ENCODE measurements at regions not wholly inside any gene's neighbourhood (a gene's known extent, or its start where the extent isn't known, plus 50 kb on each side); places are given as distances from the start of the nearest gene placed in this dataset.
"Not testable (repeated sequence)": the region's sequence is repeated elsewhere in the genome, so short reads cannot be mapped to it uniquely, and the experiment has no call there.

DNA sequence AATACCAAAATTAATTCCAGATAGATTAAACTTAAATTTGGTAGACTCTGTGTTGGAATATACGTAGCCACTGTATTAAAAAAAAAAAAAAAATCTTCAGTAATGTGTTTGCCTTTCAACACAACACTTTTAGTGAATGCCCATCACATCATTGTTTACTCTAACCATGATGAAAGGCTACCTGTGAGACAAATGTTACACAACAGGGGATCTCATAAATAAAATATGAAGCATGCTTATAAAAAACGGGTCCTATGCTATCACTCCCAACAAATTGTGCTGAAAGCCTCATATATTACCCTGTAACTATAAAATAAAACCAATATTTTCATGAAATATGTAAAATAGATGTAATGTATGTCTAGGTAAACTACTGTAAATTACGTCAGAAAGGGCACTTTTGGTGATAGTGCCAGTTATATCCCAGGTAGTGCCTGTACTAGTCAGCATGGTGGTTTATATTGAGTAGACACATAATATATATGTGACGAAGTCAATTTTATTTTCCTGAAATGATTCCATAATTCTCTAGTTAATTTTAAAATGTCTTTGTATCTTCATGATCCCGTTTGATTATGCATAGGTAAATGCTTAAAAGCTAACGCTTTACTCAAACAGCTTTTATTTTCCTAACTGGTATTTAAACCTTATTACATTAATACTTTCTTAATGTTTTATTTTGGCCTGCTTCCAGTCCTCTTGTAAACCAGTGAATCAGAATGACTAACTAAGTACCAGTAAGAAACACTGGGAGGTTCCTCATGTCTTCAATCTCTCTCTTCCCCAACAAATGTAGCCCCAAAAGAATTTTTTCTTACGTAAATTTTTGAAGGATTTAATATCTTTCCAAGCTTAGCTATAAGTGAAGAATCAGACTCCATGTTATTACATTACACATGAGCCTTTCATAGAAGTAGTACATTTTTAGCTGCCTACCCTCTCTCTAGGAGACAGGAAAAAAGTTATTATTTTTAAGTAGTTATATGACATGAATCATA lies 420.3 kb downstream of the GABRG2 start:
- no peak for DNase-seq

DNA sequence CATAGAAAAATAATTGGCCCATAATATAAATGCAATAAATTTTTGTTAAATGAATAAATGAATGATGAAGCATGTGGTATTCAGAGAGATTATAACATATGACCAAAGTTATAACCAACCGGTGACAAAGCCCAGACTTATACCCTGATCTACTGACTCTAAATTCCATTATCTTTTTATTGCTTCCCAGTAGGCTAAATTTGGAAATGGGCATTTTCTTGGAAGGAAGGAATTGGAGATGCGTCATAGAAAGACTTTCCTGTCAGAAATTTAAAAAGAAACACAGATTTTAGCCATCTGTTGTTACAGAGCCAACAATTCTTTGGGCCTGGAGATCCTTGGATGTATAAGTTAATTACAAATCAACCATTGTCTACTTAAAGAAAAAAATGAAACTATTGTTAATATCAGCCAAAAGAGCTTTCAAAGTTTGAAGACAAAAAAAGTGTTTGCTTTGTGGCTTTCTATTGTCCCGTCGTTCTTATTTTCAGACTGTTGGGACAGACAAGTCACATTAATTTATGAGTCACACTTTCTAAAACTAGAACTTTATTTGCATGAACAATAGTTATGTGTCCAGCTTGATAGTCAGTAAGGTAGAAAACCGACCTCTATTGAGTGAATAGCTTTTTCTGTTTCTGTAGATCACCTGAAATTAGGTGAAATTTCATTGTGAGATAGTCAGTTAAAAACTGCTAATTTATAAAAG lies 428.7 kb downstream of the GABRG2 start:
- DNase-seq, result no peak

DNA sequence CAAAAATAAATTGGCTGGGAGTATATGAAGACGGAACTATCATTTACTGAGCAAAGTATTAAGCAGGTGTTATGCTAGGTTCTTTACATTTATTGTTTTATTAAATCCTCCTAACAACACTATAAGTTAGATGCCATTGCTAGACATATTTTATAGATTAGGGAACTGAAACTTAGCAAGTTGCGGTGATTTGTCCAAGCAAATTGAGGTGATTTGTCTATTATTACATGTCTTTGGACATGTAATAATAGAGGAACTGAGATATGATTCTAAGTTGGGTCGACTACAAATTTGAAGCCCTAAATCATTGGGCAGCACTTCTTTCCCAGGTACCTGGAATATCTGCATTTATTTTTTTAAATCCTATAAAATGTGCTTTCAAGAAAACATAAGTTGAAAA lies 429.9 kb downstream of the GABRG2 start:
- no peak for DNase-seq

DNA sequence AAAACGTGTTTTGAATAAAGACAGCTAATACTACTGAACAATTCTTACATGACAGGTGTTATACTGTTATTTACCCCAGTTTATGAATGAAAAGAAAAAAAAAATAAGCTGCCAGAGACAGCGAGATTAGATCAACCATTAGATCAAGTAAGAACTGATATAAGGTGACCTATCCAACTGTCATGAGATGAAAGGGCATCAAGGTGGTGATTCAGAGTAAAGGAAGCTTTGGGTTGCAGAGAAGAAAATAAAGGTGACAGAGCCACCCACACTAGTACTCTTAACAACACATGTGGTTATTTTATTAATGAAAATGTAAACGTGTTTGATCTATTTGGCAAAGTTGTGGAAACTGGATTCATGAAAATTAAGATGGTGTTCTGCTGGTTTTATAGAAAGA lies 435.2 kb downstream of the GABRG2 start:
- no peak for DNase-seq

- DNase-seq, result no peak
These were observed 436.2 kb downstream of the GABRG2 start for GRCh38 chr5:162503796-162504195.

DNA sequence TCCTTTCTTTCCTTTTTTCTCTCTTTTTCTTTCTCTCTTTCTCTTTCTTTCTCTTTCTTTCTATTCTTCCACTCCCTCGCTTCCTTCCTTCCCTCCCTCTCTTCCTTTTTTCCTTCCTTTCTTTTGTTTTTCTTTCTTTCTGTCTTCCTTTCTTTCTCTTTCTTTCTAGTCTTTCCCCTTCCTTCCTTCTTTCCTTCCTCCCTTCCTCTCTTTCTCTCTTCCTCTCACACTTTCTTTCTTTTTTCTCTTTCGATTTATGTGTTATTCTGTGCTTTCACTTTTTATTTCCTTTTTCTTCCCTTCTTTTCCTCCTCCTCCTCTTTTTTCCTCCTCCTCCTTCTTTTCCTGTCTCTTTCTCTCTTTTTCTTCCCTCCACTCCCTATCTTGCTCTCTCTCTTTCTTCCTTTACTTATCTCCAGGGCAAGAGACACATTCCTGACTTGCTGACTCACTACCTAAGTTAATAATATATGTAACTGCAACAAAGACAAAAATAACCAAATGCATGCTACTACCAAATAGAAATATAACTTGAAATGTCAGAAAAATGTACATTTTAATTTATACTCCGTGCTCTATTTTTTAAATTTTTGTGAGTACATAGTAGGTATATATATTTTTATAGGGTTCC lies 445.5 kb downstream of the GABRG2 start:
- DNase-seq, result no peak

- no peak for DNase-seq
These were observed 446.5 kb downstream of the GABRG2 start for GRCh38 chr5:162514116-162514515.

DNA sequence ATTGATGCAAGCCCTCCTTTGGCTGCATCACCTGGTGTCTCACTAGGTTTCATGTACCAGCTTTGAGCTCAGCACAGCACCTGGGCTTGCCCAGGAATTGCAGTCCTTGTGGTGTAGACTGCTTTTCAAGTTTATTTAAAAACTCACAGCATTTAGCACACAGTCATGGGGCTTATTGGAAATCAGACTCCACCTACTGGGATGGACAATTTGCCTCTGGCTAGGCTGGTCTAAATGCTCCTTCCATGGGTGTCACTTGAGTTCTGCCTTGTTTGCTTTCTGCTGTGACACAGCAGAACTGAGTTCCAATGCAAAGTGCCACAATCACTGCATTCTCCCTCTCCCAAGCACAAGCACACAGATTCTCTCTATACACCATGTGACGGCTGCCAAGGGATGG lies 453.3 kb downstream of the GABRG2 start:
- DNase-seq, result no peak

DNA sequence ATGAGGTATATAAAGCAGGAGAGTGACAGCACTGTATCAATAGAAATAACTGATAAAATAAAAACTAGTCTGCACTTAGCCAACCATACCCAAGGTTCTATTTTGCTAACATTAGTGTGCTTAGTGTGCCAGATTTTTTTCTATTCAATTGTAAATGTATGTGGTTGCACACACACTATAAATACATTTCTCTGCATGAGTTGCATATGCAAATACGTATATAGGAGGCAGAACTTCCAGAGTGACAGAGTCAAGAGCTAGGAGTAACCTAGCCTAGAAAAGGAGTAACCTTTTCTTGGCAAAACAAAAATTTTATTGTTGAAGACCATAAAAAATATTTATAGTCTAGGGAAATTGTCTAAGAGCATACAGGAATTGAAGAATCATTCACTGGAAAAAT lies 461.6 kb downstream of the GABRG2 start:
- DNase-seq, result no peak

- no peak for DNase-seq
These were observed 462.3 kb downstream of the GABRG2 start for GRCh38 chr5:162529886-162530285.

DNA sequence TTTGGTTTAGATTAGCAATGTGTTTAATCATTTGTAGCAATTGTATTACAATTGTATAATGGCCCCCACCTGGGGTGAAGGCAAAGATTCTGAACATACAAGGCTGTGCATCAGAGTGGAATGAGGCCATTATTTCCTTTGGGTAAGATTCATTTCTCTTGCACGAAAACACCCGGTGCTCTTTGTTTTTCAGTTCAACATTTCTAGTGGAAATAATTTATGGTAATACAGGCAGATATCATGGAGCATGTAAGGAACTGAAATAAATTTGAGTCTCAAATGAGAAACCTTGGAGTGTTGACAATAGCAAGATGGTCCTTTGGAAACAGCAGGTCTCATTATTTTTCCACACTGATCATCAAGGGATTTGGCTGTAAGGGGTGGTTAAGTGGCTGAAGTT lies 475.9 kb downstream of the GABRG2 start:
- no peak for DNase-seq

- no peak for DNase-seq
These were observed 477.3 kb downstream of the GABRG2 start for GRCh38 chr5:162544905-162545304.

GRCh38 chr5:162550236-162550635 lies 482.7 kb downstream of the GABRG2 start:
- DNase-seq, result no peak

- DNase-seq, result no peak
These were observed 490.5 kb downstream of the GABRG2 start for GRCh38 chr5:162558120-162558519.

DNA sequence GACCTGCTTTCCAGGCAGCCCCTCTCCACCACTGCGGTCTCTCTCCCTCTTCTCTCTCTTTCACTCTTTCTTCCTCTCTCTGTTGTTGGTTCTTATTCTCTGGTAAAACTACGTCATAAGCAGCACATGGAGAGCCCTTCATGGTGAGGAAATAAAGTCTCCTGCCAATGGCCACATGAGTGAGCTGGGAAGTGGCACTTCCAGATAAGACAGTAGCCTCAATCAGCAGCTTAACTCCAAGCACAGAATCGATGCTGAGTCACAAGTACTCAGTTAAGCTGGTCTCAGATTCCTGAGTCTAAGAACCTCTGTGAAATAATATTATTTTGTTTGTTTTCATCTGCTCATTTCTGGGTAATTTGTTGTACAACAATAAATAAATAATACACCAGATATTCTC lies 500.1 kb downstream of the GABRG2 start:
- no peak for DNase-seq

DNA sequence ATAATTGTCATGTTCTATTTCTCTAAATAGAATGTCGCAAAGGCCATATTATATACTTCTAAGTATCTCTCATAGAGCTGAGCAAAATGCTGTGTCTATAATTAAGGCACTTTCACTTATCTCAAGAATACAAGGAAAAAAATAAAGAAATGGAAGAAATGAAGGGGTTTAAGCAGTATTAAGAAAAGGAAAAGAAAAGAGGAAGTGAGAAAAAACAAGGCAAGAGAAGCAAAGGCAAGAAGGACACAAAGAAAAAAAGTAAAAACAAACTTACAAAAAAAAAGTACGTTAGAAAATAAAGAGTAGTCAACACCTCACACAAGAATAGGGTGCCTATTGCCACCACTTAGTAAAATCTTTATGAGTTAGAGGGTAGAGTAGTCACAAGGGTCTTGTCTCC lies 506.2 kb downstream of the GABRG2 start:
- no peak for DNase-seq

- DNase-seq, result no peak
These were observed 524.2 kb downstream of the GABRG2 start for GRCh38 chr5:162591724-162592123.

- no peak for DNase-seq
These were observed 526.3 kb downstream of the GABRG2 start for GRCh38 chr5:162593881-162594280.

- DNase-seq, result no peak
These were observed 536.0 kb downstream of the GABRG2 start for GRCh38 chr5:162603443-162604070.

DNA sequence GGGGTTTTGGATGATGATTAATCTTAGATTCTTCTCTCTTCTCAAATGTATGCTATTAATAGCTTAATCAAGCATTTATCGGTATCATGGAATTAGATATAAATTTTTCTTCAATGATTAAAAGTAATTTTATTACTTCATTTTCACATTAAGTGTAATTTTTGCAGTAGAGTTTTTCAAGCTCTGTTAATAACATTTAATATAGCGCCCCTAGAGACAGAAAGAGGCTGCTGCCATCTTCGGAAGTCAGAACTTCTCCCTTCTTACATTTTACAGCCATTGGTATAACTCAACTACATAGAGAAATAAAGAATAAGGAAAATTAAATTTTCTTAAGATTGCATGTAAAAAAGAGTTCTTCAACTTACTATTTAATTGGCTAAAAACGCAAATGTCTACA lies 540.3 kb downstream of the GABRG2 start:
- DNase-seq, result no peak

DNA sequence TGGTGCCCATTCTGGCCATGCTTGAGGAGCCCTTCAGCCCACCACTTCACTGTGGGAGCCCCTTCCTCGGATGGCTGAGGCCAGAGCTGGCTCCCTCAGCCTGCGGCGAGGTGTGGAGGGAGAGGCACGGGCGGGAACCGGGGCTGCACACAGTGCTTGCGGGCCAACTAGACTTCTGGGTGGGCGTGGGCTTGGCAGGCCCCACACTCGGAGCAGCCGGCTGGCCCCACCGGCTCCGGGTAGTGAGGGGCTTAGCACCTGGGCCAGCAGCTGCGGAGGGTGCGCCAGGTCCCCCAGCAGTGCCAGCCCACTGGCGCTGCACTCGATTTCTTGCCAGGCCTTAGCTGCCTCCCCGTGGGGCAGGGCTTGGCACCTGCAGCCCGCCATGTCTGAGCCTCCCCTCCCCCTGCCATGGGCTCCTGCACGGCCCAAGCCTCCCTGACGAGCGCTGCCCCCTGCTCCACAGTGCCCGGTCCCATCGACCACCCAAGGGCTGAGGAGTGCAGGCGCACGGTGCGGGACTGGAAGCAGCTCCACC lies 554.2 kb downstream of the GABRG2 start:
- DNase-seq, result not testable (repeated sequence)

DNA sequence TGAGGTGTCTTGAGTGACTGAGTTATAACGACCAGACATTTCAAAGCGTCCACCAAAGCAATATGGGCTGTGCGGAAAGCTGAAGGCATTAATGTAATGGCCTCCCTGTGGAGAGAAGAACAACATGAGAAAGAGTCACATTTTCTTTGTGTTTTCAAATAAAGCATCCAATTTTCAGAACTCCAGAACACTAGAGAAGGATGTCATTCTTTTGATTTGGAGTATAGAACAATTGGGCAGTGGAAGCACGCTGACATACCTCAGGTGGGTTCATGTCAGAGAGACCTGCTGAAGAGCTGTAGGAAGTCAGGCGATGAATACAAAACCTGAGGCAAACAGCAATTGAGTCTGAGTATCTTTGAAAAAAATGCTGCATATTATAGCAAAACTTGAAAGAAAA lies 556.5 kb downstream of the GABRG2 start:
- no peak for DNase-seq

DNA sequence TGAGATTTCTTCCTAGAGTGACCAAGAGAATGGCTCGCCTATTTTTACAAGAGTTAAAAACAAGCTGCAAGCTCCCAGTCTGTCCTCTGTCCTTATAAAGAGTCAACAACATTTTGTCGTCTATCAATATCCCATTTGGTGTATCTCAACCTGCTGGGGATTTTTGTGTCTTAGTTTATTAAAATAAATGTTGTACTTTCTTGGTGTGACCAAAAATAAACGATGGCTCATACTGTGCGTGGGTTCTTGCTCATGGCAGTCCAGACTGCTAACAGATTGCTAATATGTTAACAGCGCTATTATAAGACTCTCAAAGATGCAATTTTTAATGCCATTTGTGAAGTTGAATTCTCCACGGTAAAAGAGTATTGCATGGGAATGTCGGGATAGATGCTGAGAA lies 569.9 kb downstream of the GABRG2 start:
- DNase-seq, result no peak

Data from activated naive CD4-positive, alpha-beta T cell treated with anti-CD3 and anti-CD28 coated beads, Interleukin-2, amount 50 U/mL, for 16 hours (primary cell).